Iris pigment epithelial cell (primary cell): ENCODE measurements at regions not wholly inside any gene's neighbourhood (a gene's known extent, or its start where the extent isn't known, plus 50 kb on each side); places are given as distances from the start of the nearest gene placed in this dataset.

ENCODE experiments used
- DNase-seq: peaks from one replicate; pipeline ENCODE4 v3.0.0-alpha.2; 2011; ENCODE audit warnings: low read depth

DNA sequence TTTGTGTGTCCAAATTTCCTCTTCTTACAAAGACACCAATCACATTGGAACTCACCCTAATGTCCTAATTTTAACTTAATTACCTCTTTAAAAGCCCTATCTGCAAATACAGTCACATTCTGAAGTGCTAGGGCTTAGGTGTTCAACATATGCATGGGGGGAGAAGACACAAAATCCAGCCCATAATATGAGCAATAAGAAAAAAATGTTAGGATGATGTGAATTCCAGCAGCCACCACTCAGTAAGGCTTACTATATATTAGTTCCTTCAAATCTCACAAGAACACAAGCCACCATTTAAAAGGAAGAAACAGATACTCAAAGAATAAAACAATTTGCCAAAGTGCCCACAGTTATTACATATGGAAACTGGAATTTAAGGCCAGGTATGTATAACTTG lies 285.7 kb downstream of the EPHA4 start:
- DNase-seq: no peak

DNA sequence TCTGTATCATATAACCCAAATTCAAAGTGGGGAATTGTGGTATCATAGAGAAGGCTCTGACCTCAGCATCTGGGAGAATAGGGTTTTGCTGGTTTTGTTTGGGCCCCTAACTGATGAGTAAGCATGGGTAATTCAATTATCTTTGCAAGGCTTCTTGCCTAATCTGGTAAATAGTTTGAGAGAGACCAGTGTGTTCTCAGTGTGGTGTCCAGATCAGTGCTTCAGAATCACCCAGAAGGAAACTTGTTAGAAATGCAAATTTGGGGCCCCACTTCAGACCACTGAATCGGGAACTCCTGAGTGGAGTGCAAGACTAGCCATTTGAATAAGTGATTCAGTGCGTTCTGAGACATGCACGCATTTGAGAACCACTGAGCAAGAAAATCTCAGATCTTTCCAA lies 282.7 kb downstream of the EPHA4 start:
- no peak for DNase-seq

- DNase-seq: no peak
Measured at GRCh38 chr2:221289846-221290245, 282.3 kb downstream of the EPHA4 start.

DNA sequence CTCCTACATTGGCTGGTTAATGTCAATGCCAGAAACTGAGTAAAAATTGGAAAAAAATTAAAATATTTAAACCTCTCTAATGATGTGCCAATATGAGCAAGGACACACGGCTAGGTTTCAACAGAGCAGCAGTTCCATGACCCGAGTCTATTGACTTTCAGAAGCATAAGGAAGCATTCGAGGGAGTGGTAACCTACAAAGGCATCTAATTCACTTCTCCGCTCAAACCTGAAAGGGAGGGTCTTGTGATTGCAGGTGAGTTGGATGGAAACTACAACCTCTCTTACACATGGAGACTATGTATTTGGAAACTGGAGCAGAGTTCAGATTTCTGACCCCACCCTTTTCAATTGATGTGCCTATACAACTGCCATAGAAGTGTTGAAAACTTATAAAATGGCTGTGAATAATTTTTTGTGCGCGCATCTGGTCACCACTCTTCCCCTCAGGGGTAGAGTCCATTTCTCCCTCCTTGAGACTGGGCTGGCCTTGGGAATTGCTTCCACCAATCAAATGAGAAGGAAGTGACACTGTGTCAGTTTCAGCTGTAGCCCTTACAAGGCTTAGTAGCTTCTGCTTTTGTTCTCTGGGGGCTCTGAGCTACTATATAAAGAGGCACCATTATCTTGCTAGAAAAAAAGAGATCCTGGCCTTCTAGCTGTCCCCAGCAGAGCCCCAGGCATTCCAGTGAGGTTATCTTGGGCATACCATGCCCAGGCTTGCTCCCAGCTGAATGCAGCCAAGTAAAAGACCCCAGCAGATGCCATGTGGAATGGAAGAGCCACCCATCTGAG lies 278.0 kb downstream of the EPHA4 start:
- no peak for DNase-seq

DNA sequence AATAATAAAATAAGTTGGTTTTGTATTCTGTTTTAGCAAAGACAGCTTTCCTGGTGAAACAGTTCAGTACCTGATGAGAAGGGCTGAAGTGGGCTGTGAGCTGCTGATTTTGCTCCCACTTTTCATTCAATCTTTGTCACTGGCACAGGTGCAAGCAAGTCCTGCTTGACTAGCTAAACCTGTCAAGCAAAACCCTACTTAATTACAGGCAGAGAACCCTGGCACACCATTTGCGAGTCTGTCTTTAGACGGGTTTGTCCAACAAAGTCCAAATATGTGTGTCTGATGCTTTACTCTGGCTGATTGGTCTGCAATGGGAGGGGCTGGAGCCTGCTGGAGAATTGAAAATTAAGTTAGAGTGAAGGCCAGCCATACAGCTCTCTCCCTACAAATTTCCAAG lies 267.2 kb downstream of the EPHA4 start:
- DNase-seq: no peak

GRCh38 chr2:221308507-221309066 lies 263.5 kb downstream of the EPHA4 start:
- DNase-seq: no peak

DNA sequence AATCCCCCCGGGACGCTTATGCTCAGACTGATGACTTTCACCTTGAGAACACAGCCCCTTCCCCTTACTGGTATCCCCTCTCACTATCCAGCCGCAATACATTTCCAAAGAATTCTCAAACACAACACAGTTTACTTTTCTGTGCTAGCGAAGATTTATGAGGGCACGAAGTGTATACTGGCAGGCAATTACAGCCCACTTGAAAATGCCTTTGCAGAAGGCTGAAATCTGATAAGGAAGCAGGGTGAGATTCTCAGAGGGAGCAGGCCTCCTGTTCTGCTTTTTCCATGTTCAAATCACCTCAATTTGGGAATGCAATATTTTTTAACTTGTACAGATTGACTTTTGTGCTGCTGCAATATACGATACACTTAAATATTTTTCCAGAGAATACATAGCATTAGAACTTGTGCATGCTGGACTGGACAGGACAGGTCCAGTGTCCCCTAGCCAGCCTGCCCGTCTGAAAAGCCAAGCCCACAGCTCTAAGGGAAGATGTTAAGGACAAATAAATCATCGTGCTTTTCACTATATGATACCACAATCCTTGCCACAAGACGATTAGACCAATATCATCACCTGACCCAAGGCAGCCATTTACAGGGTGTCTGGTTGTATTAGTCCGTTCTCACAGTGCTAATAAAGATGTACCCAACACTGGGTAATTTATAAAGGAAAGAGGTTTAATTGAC lies 262.1 kb downstream of the EPHA4 start:
- no peak for DNase-seq

GRCh38 chr2:221310730-221311129 lies 261.4 kb downstream of the EPHA4 start:
- DNase-seq: no peak

GRCh38 chr2:221312634-221313033 lies 259.5 kb downstream of the EPHA4 start:
- DNase-seq: no peak

DNA sequence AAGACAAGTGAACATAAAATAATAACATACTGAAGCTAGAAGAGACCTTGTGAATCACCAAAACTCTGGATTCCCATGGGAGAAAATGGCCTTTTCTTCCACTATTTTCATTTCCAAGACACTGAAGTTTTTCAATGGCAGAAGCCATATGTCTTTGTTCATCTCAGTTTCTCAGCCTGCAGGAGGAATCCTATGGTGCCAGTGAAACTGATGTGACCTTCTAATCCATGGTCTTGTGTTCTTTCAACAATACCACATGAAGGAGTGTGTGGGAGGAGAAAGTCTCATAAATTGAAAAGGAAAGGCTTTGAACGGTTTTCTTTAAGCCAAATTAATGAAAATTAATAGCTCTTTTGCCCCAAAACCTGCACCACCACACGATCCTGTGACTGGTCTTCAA lies 257.3 kb downstream of the EPHA4 start:
- no peak for DNase-seq

GRCh38 chr2:221318376-221319130 lies 253.6 kb downstream of the EPHA4 start:
- DNase-seq: no peak

GRCh38 chr2:221322741-221323140 lies 249.4 kb downstream of the EPHA4 start:
- no peak for DNase-seq

DNA sequence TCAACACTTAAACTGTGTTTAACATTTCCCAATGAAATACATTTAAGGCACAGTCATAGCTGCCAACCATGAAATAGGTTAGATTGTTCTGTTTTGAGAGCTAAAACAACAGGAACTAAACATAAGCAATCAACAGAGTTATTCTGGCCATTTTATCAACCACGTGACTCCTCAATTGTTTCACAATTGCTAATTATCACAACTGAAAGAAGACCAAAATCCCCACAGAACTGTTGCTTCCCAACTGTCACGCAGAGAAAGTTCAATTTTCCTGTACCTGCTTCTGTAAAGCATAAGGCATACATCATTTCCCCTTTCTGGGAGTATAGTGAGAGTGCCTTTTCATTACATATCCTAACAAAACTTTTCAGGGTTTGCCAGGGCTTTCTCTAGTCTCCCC lies 248.6 kb downstream of the EPHA4 start:
- no peak for DNase-seq

GRCh38 chr2:221330436-221330835 lies 241.7 kb downstream of the EPHA4 start:
- no peak for DNase-seq

DNA sequence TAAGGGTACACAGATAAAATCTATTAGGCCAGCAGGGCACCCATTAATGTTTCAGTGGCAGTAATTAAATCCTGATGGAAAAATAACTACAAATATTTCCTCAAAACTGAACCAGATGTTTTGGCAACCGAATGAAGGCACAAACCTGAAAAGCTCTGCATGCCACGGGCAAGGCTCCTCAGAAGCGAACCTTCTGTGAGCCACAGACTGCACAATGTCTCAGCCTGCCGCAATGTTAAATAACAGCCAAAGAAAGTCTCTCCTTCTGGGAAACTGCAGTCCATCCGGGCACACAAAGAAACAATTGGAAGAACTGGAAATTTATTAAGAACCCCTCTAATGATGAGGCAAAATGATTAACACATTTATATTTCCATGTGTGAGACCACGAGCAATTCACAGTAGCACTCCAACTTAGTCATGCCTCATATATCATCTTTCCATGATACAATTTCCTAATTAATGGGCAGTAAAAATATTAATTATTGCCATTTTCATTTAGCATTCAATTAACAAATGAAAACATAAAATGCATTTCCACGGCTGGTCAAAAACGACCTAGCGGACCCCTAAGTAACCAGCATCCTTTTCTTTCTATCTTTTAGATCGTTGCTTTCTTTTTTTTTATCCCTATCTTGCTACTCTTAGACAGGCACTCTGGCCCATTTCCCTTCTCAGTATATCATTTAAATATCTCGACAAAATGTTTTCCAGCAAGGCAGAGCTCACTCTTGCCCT lies 237.5 kb downstream of the EPHA4 start:
- DNase-seq: no peak

GRCh38 chr2:221335219-221335752 lies 236.8 kb downstream of the EPHA4 start:
- DNase-seq: no peak

GRCh38 chr2:221336967-221337366 lies 235.1 kb downstream of the EPHA4 start:
- DNase-seq: no peak

- DNase-seq: no peak
Measured at GRCh38 chr2:221337957-221338685, 234.0 kb downstream of the EPHA4 start.

- no peak for DNase-seq
Measured at GRCh38 chr2:221342388-221342787, 229.7 kb downstream of the EPHA4 start.

DNA sequence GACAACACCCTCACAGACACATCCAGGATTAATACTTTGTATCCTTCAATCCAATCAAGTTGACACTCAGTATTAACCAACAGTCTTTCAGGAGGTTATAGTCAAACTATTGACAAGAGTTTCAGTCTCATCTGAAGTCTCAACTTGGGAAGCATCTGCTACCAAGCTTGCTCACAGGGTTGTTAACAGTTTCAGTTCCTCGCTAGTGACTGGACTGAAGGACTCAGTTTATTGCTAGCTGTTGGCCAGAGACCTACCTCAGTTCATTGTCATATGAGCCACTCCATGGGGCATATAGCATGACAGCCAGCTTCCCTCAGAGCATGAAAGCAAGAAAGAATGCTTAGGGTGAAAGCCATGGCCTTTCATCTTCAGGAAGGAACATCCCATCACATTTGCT lies 228.6 kb downstream of the EPHA4 start:
- DNase-seq: no peak

GRCh38 chr2:221345516-221345915 lies 226.6 kb downstream of the EPHA4 start:
- no peak for DNase-seq
